ENCODE measurements at regions not wholly inside any gene's neighbourhood (a gene's known extent, or its start where the extent isn't known, plus 50 kb on each side); places are given as distances from the start of the nearest gene placed in this dataset.

DNA sequence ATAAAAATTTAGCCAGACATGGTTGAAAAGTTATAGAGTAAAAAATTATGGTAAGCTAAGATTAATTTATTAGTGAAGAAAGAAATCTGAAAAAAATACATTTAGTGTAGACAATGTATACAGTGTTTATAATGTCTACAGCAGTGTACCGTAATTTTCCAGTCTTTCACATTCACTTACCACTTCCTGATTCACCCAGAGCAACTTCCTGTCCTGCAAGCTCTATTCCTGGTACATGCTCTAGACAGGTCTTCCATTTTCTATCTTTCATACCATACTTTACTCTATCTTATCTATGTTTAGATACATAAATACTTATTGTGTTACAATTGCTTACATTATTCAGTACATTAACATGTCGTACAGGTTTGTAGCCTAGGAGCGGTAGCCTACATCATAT lies 1387.8 kb upstream of the ATXN8OS start:
- CTCF ChIA-PET: no interaction called here
- no peaks in the 10 kb centered on the region for H3K36me3 ChIP-seq (ENCODE audit: control insufficient read depth in 2 of 2, insufficient read depth in 1 of 2, low read length in 2 of 2)
- H3K4me1 ChIP-seq (ENCODE audit: control insufficient read depth, insufficient read depth, low read length): no peaks in the 10 kb centered on the region
- H3K4me3 ChIP-seq (ENCODE audit: low read depth, low read length): no peak overlapping the region
- POLR2A ChIA-PET: no interaction called here
- no peaks in the 10 kb centered on the region for H3K9me3 ChIP-seq (ENCODE audit: control insufficient read depth, insufficient read depth, low read depth, low read length)
- H3K27ac ChIP-seq (ENCODE audit: extremely low read depth, low read depth, low read length): no peak overlapping the region
- TF ChIP-seq SP2 (tag by site-specific recombination; IDR thresholded peaks at IDR 0.05) (no peak), ZNF768 (tag by site-specific recombination; IDR thresholded peaks at IDR 0.05) (no peak), ZBTB44 (tag by site-specific recombination; IDR thresholded peaks at IDR 0.05) (no peak), SALL2 (tag by site-specific recombination; IDR thresholded peaks at IDR 0.05; ENCODE audit: borderline replicate concordance) (no peak)

DNA sequence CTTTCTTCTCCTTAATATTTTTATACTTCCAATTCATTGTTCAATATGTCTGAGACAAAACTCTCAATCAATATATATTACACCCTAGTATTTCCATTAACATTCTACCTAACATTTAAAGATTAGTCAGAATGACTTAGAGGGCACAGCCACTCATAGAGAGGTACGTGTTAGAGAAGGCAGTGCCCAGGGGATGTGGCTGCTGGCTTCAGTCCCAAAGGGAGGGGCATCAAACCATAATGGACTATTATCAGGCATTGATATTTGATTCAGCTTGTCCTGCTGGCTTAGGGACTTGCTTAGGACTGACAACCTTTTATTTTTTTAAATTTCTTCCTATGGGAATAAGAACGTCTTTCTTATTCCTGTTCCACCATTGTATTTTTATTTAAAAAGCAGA lies 1392.0 kb upstream of the ATXN8OS start:
- Histone ChIP-seq H3K36me3 (ENCODE audit: control insufficient read depth in 2 of 2, insufficient read depth in 1 of 2, low read length in 2 of 2) (no peaks in the 10 kb centered on the region), H3K4me3 (ENCODE audit: low read depth, low read length) (no peak overlapping the region), H3K27ac (ENCODE audit: extremely low read depth, low read depth, low read length) (no peak overlapping the region), H3K4me1 (ENCODE audit: control insufficient read depth, insufficient read depth, low read length) (no peaks in the 10 kb centered on the region), H3K9me3 (ENCODE audit: control insufficient read depth, insufficient read depth, low read depth, low read length) (no peaks in the 10 kb centered on the region)
- ChIA-PET POLR2A (no interaction called here), CTCF (no interaction called here)
- TF ChIP-seq YY2 (tag by site-specific recombination; IDR thresholded peaks at IDR 0.05): no peak
- TF ChIP-seq, protein P1, sequence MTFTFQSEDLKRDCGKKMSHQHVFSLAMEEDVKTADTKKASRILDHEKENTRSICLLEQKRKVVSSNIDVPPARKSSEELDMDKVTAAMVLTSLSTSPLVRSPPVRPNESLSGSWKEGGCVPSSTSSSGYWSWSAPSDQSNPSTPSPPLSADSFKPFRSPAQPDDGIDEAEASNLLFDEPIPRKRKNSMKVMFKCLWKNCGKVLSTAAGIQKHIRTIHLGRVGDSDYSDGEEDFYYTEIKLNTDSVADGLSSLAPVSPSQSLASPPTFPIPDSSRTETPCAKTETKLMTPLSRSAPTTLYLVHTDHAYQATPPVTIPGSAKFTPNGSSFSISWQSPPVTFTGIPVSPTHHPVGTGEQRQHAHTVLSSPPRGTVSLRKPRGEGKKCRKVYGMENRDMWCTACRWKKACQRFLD (tag by site-specific recombination; IDR thresholded peaks at IDR 0.05): no peak
- TF ChIP-seq, protein P2, sequence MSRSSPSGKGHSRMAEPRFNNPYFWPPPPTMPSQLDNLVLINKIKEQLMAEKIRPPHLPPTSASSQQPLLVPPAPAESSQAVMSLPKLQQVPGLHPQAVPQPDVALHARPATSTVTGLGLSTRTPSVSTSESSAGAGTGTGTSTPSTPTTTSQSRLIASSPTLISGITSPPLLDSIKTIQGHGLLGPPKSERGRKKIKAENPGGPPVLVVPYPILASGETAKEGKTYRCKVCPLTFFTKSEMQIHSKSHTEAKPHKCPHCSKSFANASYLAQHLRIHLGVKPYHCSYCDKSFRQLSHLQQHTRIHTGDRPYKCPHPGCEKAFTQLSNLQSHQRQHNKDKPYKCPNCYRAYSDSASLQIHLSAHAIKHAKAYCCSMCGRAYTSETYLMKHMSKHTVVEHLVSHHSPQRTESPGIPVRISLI (tag by site-specific recombination; IDR thresholded peaks at IDR 0.05): no peak
- no peak for TF ChIP-seq ZNF530 (tag by site-specific recombination; IDR thresholded peaks at IDR 0.05; ENCODE audit: low read depth)
- no peak for TF ChIP-seq PRDM6 (tag by site-specific recombination; IDR thresholded peaks at IDR 0.05)
- no peak for TF ChIP-seq KLF7 (tag by site-specific recombination; IDR thresholded peaks at IDR 0.05; ENCODE audit: borderline replicate concordance)
- TF ChIP-seq ZNF133 (tag by site-specific recombination; IDR thresholded peaks at IDR 0.05): no peak
- no peak for TF ChIP-seq ZNF266 (tag by site-specific recombination; IDR thresholded peaks at IDR 0.05; ENCODE audit: low read depth)
- TF ChIP-seq ZNF114 (tag by site-specific recombination; IDR thresholded peaks at IDR 0.05): no peak
- no peak for TF ChIP-seq ZNF664 (tag by site-specific recombination; IDR thresholded peaks at IDR 0.05)
- no peak for TF ChIP-seq REPIN1 (tag by site-specific recombination; IDR thresholded peaks at IDR 0.05; ENCODE audit: low read depth)
- no peak for TF ChIP-seq ZNF16 (tag by site-specific recombination; IDR thresholded peaks at IDR 0.05; ENCODE audit: low read depth)
- TF ChIP-seq ZNF544 (tag by site-specific recombination; IDR thresholded peaks at IDR 0.05): no peak
- TF ChIP-seq ZNF621 (tag by site-specific recombination; IDR thresholded peaks at IDR 0.05): no peak
- TF ChIP-seq KLF10 (tag by site-specific recombination; IDR thresholded peaks at IDR 0.05): no peak
- no peak for TF ChIP-seq GLIS2 (tag by site-specific recombination; IDR thresholded peaks at IDR 0.05)
- TF ChIP-seq ZFP37 (tag by site-specific recombination; IDR thresholded peaks at IDR 0.05): no peak
- TF ChIP-seq ZNF830 (tag by site-specific recombination; IDR thresholded peaks at IDR 0.05; ENCODE audit: low read depth): no peak
- no peak for TF ChIP-seq ZNF211 (tag by site-specific recombination; IDR thresholded peaks at IDR 0.05; ENCODE audit: low read depth)
